Suprapubic skin (tissue), 4 donors: ENCODE measurements at regions not wholly inside any gene's neighbourhood (a gene's known extent, or its start where the extent isn't known, plus 50 kb on each side); places are given as distances from the start of the nearest gene placed in this dataset.

Experiments
- EP300 ChIP-seq: sonication (generic); formaldehyde crosslinking; IDR thresholded peaks from one replicate; pipeline ENCODE4 v1.6.1; 2017; ENCODE audit warnings: antibody characterized with exemption
- POLR2A ChIP-seq, 2 donors: fragments of 450-650 bp; IDR thresholded peaks; one replicate each; pipeline ENCODE4 v1.6.1; 2017; ENCODE audit warnings: antibody characterized with exemption in 2 of 2, mild to moderate bottlenecking in 2 of 2, moderate library complexity in 2 of 2
- POLR2AphosphoS5 ChIP-seq, 3 donors: sonication (generic); formaldehyde crosslinking; IDR thresholded peaks; one replicate each; pipeline ENCODE4 v1.6.1; 2017; ENCODE audit warnings: antibody characterized with exemption in 3 of 3
- TF ChIP-seq, protein P1 (sequence below), 2 donors: fragments of 200-600 bp in 1 of 2; fragments of 450-650 bp in 1 of 2; sonication (generic) in 1 of 2; IDR thresholded peaks; one replicate each; pipeline ENCODE4 v1.5.1; 2016 to 2019; ENCODE audit warnings: antibody characterized with exemption in 2 of 2, mild to moderate bottlenecking in 1 of 2, moderate library complexity in 1 of 2

DNA sequence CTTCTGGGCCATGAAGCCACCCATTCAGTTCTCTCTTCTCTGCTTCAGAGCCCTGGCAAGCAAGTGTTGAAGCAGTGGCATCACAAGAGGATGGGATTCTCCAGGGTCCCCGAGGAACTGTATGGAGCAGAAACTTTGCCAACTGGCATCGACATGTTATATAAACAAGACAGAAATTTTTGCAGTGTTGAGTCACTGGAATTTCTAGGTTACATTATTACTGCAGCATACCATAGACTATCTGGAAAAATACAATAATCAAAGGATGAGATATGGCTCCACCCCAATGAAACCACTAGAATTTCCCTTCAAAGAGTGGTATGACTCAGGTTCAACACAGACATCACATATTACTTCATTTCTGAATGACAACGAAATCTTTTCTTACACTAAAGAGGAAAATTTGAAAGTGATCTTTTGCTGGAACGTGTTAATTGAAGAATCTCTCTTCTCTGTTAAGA is 343.0 kb upstream of the DYNLRB2 start:
- no peak for TF ChIP-seq POLR2AphosphoS5 (IDR thresholded peaks at IDR 0.05)
- TF ChIP-seq, protein P1, sequence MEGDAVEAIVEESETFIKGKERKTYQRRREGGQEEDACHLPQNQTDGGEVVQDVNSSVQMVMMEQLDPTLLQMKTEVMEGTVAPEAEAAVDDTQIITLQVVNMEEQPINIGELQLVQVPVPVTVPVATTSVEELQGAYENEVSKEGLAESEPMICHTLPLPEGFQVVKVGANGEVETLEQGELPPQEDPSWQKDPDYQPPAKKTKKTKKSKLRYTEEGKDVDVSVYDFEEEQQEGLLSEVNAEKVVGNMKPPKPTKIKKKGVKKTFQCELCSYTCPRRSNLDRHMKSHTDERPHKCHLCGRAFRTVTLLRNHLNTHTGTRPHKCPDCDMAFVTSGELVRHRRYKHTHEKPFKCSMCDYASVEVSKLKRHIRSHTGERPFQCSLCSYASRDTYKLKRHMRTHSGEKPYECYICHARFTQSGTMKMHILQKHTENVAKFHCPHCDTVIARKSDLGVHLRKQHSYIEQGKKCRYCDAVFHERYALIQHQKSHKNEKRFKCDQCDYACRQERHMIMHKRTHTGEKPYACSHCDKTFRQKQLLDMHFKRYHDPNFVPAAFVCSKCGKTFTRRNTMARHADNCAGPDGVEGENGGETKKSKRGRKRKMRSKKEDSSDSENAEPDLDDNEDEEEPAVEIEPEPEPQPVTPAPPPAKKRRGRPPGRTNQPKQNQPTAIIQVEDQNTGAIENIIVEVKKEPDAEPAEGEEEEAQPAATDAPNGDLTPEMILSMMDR (IDR thresholded peaks at IDR 0.05) = no peak
- no peak for TF ChIP-seq POLR2A (IDR thresholded peaks at IDR 0.05)
- TF ChIP-seq EP300 = no peak
